Stimulated activated CD8-positive, alpha-beta memory T cell treated with anti-CD3 and anti-CD28 coated beads, Interleukin-7, amount 100 ng/mL, for 24 hours (primary cell): ENCODE measurements at regions not wholly inside any gene's neighbourhood (a gene's known extent, or its start where the extent isn't known, plus 50 kb on each side); places are given as distances from the start of the nearest gene placed in this dataset.
"Not testable (repeated sequence)": the region's sequence is repeated elsewhere in the genome, so short reads cannot be mapped to it uniquely, and the experiment has no call there.

Experiments
- DNase-seq: peaks from one replicate; pipeline ENCODE4 v3.0.0-alpha.2; 2020; ENCODE audit warnings: low read depth

DNA sequence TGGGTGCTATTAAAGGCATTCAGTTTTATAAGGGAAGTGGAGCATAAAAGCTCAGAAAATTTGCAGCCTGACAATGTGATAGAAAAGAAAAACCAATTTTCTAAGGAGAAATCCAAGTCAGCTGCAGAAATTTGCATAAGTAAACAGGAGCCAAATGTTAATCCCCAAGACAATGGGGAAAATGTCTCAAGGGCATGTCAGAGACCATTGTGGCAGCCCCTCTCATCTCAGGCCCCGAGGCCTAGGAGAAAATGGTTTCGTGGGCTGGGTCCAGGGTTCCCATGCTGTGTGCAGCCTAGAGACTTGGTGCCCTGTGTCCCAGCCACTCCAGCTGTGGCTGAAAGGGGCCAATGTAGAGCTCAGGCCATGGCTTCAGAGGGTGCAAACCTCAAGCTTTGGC is 150.8 kb upstream of the E2F7 start:
- not testable (repeated sequence) for DNase-seq

DNA sequence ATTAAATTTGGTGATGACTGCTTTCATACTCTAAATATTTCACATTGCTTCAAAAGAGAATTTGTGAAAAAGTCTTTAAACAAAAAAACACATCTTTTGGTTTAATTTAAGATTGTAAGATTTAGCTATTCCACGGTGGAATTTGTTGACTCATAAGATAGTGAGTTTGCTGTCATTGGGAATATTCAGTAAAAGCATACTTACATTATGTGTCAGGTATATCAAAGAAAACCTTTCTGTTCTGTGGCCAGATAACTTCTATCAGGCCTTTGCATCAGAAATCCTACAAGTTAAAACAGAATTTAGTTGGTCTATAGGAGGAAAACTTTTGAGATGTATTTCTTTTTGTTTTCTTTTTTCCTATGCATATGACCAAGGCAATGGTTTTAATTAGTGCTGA is 148.8 kb upstream of the E2F7 start:
- no peak for DNase-seq

DNA sequence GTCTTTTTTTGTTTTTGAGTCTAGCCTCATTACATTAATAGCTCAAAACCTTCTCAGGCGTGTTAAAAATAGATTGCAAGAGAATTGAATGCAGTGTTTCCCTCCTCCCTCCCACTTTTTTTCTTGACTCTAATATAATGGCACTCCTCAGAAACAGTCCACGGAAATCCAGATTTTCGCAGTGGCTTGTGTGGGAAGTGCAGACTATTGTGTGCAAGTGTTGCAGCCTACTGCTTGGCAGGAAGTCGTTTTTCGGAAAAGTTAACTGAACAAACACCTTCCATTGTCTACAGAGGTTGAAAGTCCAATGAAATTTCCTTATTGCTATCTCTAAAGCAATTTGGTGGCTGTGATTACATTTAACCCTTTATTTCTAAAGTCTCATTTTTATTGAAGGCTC is 147.9 kb upstream of the E2F7 start:
- DNase-seq = no peak

DNA sequence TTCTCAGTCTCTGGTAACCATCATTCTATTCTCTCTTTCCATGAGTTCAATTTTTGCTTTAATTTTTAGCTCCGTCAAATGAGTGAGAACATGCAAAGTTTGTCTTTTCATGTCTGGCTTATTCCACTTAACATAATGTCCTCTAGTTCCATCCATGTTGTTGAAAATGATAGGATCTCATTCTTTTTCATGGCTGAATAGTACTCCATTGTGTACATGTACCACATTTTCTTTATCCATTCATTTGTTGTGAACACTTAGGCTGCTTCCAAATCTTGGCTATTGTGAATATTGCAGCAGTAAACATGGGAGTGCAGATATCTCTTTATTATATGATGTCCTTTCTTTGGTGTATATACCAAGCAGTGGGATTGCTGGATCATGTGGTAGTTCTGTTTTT is 145.4 kb upstream of the E2F7 start:
- DNase-seq = no peak

DNA sequence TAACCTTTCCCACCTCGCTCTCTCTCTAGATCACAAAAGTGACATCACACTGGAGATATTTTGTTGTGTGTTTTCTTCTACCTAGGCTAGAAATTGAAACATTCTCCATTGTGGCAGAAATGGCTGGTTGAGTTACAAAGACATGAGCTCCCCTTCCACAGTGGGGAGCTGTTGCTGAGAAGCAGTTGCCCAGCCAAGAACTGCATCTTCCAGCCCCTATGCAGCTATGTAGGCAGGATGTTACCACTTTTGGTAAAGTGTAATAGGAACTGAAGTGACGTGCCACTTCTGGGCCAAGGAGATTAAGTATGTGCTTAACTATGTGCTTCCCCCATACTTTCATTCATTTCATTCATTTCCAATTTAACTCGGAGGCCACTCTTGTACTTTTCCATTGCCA is 138.7 kb upstream of the E2F7 start:
- no peak for DNase-seq

DNA sequence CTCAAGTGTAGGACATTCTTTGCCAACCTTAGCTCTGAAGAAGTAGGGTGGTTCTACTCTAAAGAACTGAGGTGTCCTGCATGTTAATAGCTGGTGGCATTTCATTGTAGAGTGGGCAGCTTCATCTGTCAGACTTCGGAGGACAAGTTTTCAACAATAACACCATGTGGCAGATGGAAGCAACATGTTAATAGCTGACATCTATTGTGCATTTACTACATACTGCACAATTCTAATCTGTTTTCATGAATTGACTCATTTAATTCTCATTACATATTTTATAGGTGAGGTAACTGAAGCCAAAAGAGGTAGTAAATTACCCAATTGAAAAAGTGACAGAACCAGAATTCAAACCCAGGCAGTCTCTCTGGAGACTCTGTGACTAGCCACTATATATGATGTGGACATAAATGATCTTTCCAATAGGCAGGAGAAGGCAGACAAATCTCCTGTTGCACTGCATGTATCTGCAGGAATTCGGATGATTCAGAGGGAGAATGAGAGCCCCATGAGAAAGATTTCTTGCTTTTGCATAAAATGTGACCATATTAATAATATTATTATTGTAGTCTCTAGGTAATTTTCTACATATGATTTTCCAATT is 137.2 kb upstream of the E2F7 start:
- DNase-seq = no peak

DNA sequence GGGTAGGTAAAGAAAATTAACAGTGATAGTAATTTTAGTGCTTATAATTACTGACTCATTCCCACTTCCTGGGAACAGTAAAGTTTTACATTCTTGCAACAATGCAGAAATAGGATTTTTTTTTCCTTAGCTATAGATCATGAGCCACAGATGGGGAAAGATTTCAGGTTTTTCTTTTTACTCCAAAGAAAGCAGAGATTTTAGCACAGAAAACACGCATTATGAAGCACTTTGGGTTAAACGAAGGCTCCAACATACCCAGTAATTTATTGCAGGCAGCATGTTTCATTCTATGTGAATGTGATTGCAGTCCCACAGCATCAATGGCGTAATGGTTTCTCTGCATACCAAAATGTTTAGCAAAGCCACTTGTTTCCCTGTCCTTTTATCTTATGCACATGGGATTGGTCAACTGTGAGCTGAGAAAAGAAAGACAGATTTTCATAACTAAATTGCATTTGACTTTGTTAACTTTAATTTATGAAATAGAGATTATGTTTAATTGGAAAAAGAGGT is 124.6 kb upstream of the E2F7 start:
- no peak for DNase-seq

DNA sequence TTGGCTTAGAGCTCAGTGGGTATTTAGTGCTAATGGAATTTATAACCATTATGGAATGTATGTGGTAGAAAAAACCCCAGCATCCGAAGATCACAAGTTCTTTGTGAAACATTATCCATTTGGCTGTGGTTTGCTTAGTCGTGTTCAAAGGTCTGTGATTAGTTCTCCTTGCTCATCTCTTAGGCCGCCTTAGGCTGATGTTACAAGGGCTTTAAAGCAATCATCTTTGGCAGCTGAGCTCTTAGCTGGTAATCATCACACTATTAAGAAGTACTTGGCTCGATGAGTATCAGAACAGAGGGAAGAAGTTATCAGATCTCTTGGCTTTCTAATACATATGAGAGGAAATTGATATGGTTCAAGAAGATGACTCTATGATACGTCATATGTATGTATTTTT is 124.1 kb upstream of the E2F7 start:
- DNase-seq = no peak

DNA sequence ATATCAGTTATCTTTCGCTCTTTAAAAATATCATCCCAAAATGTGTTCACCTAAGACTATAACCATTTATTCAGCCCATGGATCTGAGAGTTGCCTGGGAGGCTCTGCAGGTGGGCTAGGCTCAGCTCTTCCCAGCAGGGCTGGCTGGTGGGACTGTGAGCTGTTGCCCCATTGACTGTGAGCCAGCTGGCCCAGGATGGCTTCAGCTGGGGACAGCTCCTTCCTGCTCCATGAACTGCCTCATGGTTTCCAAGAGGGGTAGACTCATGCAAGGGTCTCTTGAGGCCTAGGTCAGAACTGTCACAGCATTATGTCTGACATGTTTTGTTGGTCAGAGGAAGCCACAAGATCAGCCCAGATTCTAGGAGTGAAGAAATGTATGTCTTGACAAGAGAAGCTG is 114.1 kb upstream of the E2F7 start:
- DNase-seq = no peak

DNA sequence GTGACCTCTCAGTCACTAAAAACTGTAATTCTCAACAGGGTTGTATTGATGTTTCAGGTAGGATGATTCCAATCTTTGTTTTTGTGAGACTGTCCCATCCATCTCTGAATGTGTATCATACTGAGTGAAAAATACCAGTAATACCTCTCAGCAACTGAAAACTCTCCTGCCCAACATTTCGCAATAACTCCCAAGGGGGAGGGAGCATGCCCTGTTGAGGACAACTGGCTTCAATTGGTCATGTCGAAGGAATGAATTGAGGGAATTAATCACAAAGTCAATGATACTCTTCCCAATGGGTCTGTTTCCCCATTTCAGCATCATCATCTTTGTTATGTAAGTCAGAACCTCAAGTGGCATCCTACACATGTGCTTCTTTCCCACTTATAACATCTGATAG is 102.4 kb upstream of the E2F7 start:
- no peak for DNase-seq

DNA sequence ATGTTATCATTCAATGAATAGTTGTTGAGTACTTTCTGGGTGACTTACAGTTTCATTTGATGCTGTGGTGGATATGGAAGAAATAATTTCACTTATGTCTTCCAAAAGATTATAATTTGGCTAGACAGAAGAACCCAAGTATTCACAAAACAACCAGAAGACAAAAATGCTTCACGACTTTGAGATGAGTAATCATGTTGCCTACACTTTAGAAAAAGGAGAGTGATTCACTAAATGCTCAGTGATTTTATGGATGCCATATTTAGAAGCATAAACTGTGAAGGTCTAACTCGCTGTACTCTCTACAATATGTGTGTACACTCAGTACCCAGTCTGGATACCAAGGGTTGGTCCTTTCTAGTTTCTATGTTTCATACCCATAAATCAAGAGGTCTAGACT is 101.3 kb upstream of the E2F7 start:
- DNase-seq = no peak

DNA sequence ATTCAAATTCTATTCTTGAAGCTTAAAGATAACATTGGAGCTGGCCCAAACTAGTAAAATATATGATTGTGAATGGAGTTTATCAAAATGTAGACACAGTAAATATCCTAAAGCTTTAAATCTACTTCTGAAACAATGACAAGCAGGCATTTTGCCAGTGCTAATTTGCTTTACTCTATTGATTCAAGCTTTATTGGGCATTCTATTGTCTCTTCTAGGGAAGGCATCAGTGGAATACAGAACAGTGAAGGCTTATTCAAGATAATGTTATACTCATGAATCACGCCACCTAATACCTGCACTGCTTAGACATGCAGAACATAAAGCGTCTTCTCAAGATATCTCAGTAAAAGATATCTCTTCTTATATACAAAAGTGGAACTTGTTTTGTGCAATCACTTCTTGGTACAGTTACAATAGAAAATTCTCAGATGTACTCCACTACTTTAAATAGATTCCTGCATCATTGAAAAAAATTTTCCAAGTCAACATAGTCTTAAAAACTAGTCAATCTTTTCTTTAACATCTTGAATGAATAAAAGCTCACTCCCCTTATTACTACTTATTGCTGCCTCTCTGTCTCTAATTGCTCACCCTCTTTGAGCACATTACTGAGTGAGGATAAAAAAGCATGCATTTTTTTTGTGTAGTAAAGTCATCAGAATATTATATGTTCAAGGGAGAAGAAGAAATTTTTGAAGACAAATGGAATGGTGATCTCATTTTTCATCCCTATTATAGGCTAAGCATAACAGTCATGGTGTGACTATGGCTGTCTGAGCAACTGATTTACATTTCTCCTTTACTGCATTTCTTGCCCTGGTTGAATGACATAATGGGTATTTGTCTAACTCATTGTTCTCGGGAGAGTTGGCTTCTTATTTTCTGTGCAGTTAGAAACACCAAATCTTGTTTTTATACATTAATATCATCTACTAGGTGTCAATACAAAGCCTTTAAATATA is 98.0 kb upstream of the E2F7 start:
- no peak for DNase-seq

DNA sequence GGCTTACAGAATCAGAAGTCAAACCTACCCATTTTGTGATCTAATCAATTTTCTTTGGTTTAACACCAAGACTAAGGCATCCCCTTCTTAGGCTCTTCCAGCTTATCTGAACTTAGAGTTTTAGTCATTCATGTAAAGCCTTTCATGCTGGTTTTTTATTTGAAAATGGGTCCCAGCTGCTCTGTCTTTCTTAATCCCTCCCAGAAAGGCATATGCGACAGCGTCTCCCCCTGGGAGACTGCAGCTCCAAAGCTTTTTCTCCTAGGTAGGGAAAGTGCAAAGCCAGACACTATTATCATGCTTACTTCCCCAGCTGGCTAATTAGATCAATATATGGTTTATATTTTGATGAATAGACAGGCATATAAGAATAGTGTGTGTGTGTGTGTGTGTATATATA is 96.6 kb upstream of the E2F7 start:
- no peak for DNase-seq

DNA sequence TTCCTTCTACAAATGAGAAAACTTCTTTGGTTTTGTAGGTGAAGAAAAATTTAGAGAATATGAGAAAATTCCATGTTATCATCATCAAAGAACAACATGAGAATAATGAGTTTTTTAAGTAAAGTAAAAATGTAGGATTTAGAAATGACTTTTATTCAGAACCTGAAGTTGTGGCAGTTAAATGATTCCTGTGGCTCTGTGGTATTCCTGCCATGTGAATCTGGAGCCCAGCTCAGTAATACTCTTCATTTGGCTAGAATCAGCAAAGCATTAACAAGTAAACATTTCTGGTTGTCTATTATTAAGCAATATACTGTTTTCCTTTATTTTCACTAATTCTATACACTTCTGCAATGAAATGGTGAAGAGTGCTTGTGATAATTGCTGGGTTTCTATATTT is 95.6 kb upstream of the E2F7 start:
- DNase-seq = no peak

DNA sequence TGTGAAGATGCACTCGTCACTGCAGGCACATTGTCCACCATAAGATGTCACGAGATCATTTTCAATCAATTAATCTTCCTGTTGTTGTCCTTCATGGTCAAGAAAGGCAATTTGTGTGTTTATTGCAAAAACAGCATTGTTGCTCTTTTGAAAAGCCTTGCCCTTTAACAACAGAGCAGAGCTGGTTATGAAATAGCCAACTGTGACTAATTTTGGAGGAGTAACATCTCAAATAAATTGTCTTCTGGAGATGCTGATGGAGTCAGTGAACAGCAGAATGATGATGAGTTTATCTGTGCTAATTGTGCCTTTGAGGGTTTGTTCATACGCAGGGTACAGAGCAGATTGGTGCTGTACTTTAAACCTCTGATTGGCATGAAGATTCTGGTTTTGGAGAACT is 88.3 kb upstream of the E2F7 start:
- DNase-seq = no peak

DNA sequence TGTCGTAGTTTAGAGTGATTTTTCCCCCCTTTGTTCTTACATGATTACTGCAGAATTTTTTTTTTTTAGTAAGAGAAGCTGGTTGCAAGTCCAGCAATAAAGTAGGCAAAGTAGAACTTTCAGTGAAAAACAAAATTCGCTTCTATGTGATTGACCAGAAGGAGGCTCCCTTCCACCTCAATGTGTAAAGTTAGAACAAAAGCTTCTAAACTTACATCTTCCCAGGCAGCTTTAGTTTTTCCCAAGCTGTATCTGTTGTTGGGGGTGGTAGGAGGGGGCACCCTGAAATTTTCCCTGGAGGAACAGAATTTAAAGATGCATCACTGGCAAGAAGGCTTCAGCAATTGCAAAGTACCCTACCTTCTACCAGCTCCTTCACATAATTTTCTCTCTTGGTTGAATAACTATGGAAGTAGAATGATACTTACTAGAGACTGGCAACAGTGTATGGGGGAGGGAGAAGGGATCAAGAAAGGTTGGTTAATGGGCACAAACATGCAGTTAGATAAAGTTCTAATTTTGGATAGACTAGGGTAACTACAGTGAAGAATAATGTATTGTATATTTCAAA is 87.3 kb upstream of the E2F7 start:
- DNase-seq = no peak

DNA sequence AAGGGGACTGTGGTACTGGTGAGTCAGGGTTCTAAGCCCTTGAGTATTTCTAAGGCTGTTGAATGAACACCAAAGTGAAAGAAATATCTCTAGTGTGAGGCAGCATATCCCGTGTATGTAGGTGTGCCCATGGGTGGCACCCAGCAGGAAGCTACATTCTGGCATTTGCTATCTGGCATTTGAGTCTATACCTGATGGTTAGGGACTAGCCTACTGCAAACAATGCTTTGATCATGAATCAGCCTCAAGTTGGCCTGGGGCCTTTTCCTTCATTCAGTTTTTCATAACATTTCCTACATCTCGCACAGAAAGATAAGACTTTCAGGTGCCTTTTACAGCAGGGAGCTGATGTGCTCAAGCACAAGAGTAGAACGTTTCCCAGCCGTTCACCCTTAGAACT is 85.7 kb upstream of the E2F7 start:
- DNase-seq = no peak

DNA sequence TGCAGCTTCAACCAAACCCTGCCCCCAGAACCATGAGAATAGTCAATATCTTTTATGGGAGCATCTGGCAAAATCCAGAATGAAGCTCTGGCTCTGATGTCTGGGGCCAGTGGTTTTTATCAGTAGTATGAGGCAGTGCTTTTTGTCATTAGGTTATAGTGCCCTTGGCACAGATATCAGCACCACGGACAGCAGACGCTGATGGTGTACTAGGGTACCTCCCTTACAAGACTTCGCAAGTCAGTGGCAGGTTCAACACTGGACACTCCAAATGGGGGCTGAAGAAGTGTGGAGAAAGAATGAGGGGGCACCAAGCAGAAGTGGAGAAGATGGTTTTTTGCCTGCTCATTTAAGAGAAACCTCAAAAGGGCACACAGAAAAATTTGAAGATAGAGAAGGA is 68.2 kb upstream of the E2F7 start:
- no peak for DNase-seq

DNA sequence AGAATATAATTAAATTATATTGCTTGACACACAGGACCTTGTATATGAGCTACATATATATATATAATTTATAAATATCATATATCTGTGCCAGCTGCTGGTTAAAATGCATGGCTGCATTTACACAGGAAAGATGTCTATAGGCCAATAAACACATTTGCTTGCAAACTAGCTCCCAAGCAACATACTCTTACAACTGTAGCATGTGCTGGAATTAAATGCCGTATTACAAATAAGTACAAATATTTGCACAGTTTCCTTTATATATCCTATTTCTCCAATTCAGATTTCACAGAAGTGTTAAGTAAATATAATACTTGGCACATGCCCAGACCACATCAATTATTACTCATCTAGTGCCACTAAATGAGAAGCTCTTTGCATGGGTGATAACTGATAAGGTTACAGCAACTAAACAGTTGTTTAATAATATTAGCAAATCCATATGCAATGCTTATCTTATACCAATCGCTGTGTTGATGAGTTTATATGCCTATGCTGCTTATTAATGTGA is 66.7 kb upstream of the E2F7 start:
- no peak for DNase-seq

DNA sequence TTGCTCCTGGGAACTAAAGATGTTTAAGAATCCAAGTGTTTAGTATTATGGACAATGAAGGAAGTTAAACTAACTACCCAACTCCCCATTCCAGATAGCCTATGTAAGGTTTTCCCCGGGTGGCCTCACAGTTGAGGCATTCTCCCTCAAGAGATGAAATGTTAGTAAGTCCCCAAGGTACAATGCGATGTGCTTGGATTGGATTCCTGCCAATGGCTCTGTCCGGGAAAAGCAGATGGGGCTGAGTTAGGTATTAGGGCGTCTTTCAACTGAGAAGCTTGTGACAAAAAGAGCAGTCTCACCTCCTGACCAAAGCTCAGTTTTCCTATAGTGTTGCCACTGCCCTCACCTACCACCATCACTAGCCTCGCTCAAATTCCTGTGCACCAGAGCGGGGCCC is 64.8 kb upstream of the E2F7 start:
- no peak for DNase-seq

DNA sequence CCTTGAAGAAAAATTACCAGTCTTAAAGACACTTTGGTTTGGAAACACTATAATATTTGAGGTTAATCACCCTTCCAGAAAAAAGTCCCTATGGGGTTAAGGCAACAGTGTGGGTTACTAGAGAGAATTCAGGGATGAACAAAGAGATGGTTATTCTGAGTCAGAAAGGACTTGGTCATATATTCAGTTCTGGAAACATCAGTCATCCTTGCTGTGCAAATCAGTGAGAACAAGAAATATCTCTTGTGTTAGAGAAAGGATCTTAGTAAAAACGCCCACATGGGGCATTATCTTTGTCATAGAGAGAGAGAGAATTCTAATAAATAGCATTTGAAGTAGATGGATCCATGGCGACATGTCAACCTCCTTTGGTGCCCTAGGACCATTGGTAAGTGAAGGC is 59.4 kb upstream of the E2F7 start:
- DNase-seq = no peak

DNA sequence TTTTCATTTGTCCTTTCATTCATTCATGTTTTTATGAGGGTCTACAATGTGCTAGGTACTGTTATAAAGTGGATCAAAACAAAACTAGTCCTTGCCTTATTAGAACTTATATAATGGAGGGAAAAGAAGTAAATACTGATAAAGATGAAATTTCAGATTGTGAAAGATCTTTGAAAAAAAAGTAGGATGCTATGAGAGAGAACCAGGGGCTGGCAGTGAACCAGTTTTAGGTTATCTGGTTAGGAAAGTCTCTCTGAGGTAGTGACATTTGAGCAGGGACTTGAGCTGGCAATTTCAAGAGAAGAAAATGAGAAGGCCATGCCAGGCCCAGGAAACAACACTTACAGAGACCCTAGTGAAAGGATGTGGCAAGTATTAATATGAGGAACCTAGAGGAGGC is 57.3 kb upstream of the E2F7 start:
- DNase-seq = no peak

DNA sequence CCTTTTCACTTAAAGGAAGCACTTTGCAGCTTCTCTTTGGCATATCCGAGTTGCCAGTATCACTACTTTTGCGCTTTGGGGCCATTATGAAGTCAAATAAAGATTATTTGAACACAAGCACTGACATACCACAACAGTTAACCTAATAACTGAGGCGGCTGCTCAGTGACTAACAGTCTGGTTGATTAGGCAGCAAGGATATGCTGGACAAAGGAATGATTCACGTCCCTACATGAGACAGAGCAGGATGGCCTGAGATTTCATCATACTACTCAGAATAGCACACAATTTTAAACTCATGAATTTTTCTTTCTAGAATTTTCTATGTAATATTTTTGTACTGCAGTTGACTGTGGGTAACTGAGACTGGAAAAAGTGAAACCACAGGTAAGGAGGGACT is 56.9 kb upstream of the E2F7 start:
- no peak for DNase-seq
